UCSD-AML1 (cell line): ENCODE measurements at regions not wholly inside any gene's neighbourhood (a gene's known extent, or its start where the extent isn't known, plus 50 kb on each side); places are given as distances from the start of the nearest gene placed in this dataset.
"Not testable (repeated sequence)": the region's sequence is repeated elsewhere in the genome, so short reads cannot be mapped to it uniquely, and the experiment has no call there.

ENCODE experiments used
- DNase-seq: peaks from one replicate; lab custom pipeline; 2025; ENCODE audit not compliant: unreplicated experiment; lab: John Stamatoyannopoulos, UW

DNA sequence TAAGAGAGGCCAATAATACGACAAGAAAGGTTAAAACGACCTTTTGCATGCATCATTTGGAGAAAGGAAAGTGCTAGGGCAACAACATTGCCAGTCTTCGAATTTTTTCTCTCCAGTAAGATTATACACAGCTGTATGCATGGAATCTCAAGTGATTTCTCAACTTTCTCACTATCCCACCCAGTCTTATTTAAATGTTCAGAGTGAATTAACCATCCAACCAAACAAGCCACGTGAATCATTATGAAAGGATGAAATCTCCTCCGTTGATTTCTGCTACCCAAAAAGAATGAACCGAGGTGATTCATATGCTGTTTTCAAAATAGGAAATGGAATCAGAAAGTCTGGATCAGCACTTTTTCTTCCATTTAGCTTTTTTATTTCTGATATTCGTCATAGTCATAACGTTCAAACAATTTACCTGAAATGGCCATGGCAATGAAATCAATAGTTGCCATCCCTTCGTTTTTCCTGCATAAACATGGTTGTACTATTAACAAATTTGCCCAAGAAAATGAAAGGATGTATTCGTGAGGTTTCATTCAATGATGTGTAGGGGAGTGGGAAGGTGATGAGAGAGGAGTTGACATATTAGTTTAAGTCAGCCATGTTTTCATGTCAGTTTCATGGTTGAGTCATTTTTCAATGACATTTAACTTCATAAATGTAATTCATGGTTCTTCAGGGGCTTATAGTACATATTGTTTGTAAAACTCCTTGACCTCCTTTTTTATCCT, 170.9 kb upstream of the WWC1 start:
- DNase-seq: no peak

DNA sequence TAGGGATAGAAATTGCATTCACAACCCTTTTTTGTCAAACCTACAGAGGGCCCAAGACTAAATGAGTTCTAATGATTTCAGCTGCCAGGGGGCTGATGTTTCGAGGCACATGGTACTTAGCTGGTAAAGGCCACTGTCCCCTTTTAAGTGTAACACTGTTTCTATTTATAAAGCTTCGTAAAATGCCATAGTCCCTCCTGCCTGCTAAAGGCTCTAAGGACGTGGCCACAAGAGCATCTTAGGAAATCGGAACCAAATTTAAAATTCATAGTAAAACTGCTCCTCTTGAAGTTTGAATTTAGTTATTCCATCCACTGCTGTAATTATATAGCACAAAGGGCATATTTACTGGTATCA, 170.3 kb upstream of the WWC1 start:
- DNase-seq: no peak

DNA sequence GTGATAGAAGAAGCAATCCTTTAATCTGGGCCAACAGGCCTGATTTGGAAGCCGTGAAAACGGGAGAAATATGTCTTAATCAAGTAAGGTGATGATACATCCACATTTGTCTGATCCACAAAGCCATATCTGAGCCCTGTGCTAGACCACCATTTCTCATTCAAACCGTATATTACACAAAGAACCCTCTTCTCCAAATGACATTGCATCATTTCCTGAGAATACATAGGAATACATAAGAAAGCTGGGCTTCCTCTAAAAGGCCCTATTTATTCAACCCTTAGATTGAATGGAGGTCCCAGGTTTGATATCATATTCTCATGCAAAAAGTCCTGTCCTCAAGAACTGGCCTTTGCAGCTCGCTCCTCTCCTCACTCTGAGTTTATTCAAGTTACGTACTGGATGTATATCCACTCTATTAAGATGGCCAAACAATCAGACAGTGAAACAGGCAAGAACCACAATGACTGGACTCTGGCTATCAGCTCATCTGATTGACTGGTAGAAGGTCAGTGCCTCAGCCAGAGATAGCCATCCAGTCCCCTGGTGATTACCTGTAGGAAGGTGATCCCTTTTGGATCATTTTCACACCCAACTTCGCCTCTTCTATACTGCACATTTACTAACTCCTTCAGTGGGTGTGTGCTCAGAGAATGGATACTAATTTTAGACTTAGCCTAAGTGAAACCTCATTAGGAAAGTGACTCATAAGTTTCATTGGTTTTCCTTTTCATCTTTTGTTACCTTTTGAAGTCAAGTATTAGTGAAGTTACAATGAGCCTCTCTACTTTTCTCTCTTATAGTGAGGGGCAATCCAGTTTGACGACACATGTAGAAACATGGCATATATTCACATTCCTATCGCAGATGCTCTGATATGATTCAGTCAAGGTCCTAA, 167.6 kb upstream of the WWC1 start:
- DNase-seq: no peak

DNA sequence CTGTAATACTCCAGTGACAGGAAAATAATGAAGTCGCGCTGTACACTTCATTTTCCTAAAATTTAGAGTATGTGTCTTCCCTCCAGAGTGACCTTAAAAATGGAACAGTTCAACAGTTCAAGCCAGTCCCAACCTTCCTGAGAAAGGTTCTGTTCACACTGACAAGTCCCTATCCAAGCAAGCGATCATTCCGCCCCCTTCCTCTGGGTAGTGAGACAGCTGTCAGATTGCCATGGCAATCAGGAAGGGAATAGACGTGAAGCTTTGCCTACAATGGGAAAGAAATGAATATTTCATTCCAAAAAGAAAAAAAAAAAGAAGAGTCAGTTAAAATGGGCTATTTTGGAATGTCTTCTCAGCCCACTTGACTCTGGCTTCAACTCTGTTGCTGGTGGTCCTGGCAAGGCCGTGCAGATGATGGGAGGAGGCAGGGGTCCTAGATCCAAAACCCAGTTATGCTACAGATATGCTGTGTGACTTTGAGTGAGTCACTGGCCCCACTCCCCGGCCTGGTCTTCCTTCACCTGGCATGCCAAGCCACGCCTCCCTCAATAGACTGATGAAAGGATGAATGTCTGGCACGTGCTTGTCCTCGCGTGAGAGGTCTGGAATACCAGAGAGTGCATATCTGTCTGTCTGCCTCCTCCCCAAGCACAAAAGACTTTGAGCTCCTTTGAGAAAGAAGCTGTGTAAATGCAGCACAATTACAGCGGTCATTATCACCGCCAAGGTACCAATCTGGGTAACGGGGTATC, 165.8 kb upstream of the WWC1 start:
- no peak for DNase-seq

DNA sequence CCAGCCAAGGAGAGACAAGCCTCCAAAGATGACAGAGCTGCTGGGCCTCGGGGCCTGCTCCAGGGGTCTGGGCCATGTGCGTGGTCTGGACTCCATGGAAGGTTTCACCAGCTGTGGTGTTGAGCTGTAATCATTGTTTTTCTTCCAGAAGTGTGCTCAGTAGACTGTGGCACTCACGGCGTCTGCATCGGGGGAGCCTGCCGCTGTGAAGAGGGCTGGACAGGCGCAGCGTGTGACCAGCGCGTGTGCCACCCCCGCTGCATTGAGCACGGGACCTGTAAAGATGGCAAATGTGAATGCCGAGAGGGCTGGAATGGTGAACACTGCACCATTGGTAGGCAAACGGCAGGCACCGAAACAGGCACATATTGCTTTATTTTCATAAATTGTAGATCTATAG, 164.8 kb upstream of the WWC1 start:
- DNase-seq: no peak

DNA sequence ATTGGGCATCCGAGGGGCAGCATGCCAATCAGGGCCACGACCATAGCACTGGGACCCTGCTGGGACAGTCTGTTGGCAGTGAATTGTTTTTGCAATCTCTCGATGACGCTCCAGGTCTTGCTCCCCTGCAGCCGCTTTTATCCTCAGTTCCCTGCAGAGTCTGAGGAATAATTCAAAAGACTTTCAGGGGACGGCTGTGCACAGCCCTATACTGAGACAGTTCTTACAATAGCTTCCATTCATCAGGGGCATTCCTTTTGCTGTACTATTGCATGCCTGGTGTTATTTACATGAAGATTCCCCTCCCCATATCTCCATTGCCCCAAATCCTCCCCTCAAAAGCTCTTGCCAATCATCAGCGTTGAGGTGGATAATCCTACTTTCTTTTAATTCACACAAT, 163.3 kb upstream of the WWC1 start:
- DNase-seq: no peak

DNA sequence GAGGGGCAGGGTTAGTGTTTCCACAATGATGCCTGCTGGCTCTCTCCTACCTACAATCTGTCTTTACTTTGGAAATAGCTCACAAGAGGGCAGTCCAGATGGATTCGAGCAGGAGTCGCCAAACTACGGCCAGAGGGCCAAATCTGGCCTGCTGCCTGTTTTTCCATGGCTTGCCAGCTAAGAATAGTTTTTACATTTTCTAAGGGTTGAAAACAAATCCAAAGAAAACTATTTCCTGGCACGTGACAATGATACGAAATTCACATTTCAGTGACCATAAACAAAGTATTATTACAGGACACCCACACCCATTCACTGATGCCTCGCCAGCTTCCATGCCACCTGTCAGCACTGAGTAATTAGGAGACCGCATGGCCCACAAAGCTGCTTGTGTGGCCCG, 162.9 kb upstream of the WWC1 start:
- no peak for DNase-seq

DNA sequence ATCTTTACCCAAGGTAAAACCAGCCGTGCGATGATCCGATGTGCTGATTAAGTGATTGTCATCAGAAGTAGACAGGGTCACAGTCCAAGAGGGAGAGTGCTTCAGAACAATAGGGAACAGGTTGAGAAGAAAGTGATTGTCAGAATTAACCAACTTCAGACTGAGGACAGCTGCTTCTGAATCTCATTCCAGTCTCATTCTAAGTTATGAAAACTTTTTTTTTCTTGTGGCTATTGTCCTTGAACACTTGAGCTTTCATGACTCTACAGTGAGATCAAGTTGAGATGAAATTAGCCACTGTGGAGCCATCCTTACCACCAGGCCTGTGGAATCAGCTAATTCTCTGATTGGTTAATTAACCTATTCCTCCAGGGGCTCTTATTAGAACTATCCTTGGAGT, 159.9 kb upstream of the WWC1 start:
- no peak for DNase-seq

DNA sequence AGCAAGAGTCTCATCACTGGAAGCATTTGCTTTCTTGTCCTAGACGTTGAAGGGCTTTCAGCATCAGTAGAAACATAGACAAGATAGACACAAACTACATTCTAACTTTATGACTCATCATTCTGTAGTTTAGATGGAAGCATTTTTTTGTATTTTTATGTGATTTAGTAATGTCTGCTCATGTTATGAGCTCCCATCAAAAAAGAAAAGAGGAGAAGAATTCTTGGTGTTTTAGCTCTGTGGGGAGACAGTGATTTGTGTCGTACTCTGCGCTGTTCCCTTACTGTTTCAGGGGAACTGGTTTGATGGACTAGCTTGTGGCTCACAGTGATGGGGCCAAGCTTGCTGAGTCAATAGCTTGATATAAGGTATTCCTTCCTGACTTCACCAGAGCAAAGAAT, 159.2 kb upstream of the WWC1 start:
- DNase-seq: no peak

DNA sequence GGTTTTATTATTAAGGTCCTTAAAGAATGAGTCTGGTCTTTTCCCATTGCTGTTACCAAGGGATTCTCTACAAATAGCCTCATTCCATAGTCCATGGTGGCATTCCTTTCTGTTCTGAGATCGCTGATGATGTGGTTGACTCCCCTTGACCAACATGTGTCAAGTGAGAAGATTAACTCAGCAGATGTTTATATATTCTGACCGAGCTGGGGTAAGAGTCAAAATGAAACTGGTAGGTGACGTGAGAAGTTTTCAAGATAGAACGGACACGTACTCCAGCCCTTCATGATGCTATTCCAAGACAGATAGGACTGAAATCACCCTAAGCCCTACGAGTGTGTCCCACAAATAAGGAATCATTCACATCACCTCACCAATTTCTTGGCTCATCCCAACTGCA, 155.5 kb upstream of the WWC1 start:
- DNase-seq: no peak

DNA sequence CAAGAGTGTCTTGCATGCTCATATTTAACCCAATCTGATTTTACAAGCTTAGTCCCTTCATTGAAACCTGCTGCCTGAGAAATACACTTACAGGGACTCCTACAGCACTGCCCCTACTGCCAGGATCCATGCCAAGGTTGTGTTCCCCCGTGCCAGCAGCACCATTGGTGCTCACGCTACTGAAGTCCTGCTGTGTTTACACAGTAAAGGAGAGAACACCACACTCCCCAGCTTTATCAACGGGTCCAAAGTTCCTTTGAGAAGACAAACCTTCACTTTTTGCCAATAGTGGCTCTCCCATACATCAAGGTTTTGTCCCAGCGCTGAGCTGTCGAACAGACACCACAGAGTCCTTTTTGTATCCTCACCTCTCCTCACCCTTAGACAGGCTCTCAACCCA, 155.1 kb upstream of the WWC1 start:
- no peak for DNase-seq

DNA sequence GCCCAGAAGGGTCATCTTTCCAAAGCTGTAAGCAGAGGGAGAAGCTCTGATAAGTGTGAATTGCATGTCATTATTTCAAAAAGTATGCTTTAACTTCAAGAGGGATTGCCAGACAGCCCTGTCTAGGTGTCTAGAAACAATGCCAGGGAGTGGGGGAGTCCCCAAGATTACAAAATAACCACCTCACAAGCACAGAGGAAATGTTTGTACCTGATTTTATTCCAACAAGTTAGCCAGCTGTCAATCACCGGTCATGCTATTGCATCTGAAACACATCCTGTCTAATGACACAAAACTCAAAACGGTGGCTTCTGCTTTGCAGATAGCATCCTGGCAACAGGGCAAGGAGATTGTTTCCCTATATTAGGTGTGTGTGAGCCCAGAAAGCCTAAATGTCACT, 154.2 kb upstream of the WWC1 start:
- no peak for DNase-seq

DNA sequence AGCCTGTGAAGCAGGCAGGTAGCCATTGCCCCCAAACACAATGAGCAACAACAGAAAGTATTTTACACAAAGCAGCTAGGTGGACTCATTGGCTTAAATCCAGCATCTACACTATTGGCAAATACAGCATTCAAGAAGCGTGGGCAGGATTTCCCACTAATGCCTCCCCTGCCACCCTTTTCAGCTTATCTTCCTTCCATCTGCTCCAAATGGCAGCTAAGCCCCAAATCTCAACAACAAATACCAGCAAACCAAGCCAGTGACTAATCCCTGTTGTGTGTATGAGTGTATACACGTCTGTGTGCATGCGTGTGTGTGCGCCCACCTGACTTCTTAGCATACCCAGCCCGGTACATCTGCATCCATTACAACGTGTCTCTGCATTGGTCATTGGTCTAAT, 151.2 kb upstream of the WWC1 start:
- DNase-seq: no peak

DNA sequence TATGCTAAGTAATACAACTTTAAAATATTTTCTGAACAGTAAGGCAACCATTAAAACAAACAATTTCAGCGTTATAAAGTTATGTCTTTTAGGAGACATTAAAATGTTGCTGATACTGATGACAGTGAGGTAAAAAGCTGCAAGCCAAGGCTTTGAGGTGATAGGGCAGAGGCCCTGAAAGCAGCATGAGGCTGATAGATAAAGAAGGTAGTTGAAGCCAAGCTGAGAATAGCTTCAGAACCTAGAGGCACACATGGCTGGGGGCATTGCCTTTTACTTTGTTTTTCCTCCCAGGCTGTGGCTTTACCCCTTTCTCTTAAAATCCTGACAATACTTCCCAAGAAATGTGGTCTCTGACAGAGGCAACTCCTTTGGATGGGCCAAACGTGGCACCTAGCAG, 149.0 kb upstream of the WWC1 start:
- DNase-seq: no peak

DNA sequence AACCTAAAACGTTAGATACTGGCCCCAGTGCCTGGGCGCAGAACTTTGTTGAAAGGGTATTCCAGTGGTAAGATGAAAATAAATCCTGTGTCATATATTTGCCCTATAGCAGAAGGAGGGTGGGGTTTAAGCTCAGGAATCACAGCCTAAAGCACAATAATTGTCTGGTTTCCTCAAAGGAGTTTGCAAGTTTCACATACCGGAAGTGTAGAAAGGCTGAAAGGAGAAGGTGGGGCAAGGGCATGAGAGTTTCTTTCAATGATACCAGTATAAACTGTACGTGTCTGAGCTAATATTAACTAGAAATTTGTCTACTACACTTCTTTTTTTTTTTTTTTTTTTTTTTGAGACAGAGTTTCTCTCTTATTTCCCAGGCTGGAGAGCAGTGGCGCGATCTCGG, 147.9 kb upstream of the WWC1 start:
- not testable (repeated sequence) for DNase-seq

DNA sequence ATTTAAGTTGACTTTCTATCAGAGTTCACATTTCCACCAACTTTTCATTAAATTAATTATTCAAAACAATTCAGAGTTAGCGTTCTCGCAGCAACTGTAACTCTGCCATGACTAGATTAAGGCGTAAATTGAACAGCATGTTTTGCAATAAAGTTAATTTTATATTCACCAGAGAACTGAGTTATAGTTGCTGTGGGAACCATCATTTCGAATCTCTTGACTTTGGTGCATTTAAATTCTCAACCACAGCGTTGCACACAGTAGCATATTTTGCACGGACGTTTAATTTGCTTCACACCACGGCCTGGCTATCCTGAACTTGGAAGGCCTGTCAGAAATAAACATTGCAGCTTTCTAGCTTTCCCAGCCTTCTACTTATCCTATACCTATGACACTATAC, 144.3 kb upstream of the WWC1 start:
- DNase-seq: no peak

DNA sequence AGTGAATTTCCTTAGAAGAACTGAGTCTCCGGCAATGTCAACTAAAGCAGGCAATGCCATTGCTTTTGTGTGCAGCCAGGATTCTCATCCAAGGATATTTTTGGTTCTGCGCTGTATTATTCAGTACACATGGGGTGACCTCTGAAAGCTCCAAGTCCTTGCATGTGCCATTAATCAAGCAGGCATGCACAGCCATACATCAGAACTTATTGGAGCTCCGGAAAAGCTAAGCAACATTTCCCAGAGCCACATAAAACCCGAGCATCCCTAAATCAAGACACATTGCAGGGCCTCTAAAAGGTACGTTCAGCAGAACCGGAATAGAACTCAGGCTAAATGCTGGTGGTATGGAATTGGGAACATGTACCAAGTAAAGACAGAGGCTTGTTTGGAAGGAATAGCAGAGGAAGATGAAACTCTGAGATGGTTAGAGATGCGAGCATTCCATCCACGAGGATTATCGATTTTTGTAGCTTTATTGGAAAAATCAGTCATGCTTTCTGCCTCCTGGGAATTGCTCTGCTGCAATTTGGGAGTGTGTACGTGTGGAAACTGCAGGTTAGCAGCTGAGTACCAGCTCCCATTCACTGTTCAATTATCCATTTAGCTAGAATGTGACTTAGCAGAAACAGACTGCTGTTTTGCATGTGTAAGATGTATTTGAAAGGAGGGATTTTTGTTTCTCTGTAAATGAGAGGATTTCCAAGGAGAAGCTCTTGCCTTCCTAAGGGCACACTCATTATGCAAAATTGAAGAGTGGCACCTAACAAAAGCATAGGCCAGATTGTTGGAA, 143.7 kb upstream of the WWC1 start:
- DNase-seq: no peak

DNA sequence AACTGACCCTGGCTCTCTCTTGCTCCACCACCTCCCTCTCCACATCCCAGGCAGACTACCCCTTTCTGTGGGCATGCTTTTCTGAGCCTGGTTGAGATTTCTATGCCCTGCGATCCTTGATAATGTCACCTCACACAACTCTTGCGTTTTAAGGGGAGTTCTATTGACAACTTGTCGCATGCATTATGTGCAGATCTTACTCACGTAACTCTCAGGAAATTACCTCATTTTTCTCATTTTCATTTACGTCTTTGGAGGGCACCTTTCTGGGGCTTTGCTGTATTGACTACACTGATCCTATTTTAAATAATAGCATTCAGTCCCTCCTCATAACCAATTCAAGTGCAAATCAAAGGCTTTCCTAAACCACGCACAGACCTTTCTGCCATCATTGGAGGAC, 140.4 kb upstream of the WWC1 start:
- DNase-seq: no peak

DNA sequence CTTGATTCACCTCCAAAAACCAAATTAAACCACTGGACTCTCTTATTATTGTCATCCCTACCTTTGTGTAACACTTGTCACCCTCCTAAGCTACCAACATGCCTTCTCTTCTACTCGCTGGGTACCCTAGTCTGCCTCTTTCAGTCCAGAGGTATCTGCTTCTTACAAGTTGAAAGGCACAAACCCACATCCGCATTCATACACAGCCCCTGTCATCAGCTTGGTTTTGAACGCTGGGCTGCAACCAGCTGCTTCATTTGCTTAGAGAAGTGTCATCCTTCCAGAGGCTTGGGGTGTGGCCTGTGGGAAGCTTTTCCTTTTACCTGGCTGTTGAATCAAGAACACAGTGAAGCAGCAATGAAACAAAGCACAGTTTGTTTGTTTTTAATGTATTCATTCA, 138.8 kb upstream of the WWC1 start:
- DNase-seq: no peak

DNA sequence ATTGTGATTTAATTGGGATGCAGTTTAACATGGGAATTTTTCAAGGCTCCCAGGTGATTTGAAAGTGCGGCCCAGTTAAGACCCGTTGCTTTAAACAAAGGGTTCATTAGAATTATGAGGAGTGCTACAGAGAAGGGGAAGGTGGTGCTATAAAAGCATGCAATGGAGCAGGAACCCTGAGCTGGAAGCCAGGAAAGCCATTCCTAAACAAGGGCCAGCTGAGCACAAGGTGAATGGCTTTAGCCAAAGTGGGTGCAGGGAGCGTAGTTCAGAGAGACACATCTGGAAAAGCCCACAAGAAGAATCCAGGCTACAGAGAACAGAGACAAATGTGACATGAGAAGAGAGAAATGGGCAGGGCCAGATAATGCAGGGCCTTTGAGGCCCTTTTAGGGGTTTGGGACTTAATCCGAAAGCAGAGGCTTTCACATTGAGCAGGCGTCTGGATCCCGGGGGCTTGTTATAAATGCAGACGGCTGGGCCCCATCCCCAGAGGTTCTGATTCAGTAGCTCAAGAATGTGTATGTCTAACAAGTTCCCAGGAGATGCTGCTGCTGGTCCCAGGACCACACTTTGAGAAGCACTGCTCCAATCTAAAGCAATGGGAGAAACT, 138.1 kb upstream of the WWC1 start:
- no peak for DNase-seq

DNA sequence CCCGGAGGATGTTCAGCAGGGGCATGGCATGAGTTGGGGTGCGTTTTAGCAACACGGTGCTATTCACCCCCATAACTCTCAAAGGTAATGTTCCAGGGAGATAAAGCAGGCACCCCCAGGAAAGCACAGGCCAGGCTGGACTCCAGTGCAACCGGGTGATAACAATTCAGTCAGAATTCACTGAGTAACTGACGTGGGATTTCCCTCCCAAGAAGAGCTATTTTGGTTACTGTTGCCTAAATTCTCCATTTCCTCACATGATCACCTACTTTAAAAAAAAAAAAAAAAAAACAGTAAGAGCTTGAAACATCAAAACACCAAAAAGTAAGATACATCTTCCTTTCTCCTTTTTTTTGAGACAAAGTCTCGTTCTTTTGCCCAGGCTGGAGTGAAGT, 137.6 kb upstream of the WWC1 start:
- no peak for DNase-seq
